HepG2 (cell line): ENCODE measurements at regions not wholly inside any gene's neighbourhood (a gene's known extent, or its start where the extent isn't known, plus 50 kb on each side); places are given as distances from the start of the nearest gene placed in this dataset.

Source experiments
- ATAD3A ChIP-seq: sonication (generic); formaldehyde crosslinking; IDR thresholded peaks from 2 replicates; pipeline ENCODE4 v1.4.0; 2020; ENCODE audit warnings: missing genetic modification reagents
- CSRNP1 ChIP-seq: sonication (generic); formaldehyde crosslinking; IDR thresholded peaks from 2 replicates; pipeline ENCODE4 v1.8.1; 2023; ENCODE audit warnings: mild to moderate bottlenecking, missing genetic modification reagents
- EED ChIP-seq: sonication (generic); formaldehyde crosslinking; IDR thresholded peaks from 2 replicates; pipeline ENCODE4 v1.5.0; 2020; ENCODE audit warnings: mild to moderate bottlenecking, missing genetic modification reagents
- EHMT2 ChIP-seq: fragments of 200-600 bp; sonication (generic); IDR thresholded peaks from 2 replicates; pipeline ENCODE4 v1.7.0; 2017; ENCODE audit warnings: antibody characterized with exemption, low read depth, low read length, borderline replicate concordance
- HNF4A ChIP-seq: sonication (generic); formaldehyde crosslinking; IDR thresholded peaks from 2 replicates; pipeline ENCODE4 v1.4.0; 2020; ENCODE audit warnings: missing genetic modification reagents
- IRF1 ChIP-seq: sonication (generic); formaldehyde crosslinking; IDR thresholded peaks from 2 replicates; pipeline ENCODE4 v1.4.0; 2020; ENCODE audit warnings: low read depth, mild to moderate bottlenecking, missing genetic modification reagents
- KAT7 ChIP-seq: IDR thresholded peaks from 2 replicates; pipeline ENCODE4 v1.6.1; 2018; ENCODE audit warnings: borderline replicate concordance, missing compliant biosample characterization
- KLF9 ChIP-seq: IDR thresholded peaks from 2 replicates; pipeline ENCODE4 v1.6.1; 2016; ENCODE audit warnings: low read depth
- MED13 ChIP-seq: sonication (generic); formaldehyde crosslinking; IDR thresholded peaks from 2 replicates; pipeline ENCODE4 v1.5.0; 2020; ENCODE audit warnings: missing genetic modification reagents
- NRL ChIP-seq: sonication (generic); formaldehyde crosslinking; IDR thresholded peaks from 2 replicates; pipeline ENCODE4 v1.5.0; 2020; ENCODE audit warnings: missing genetic modification reagents, mild to moderate bottlenecking, moderate library complexity, borderline replicate concordance
- PHF21A ChIP-seq: sonication (generic); formaldehyde crosslinking; IDR thresholded peaks from 2 replicates; pipeline ENCODE4 v1.5.0; 2020; ENCODE audit warnings: mild to moderate bottlenecking, missing genetic modification reagents
- POLR2A ChIP-seq, 2 experiments: IDR thresholded peaks; 2 replicates each; pipeline ENCODE4 v1.6.1; 2011; ENCODE audit warnings: low read depth in 2 of 2, low read length in 2 of 2, mild to moderate bottlenecking in 1 of 2, moderate library complexity in 1 of 2; ENCODE audit not compliant: insufficient read depth in 1 of 2
- RAD51 ChIP-seq: fragments of 450-650 bp; IDR thresholded peaks from 2 replicates; pipeline ENCODE4 v1.6.1; 2016; ENCODE audit warnings: borderline replicate concordance
- RCOR2 ChIP-seq: IDR thresholded peaks from 2 replicates; pipeline ENCODE4 v1.6.1; 2016; ENCODE audit warnings: missing biosample characterization, missing genetic modification reagents
- TFAP4 ChIP-seq: sonication (generic); IDR thresholded peaks from 2 replicates; pipeline ENCODE4 v1.6.1; 2016; ENCODE audit warnings: low read depth, borderline replicate concordance
- TGIF2 ChIP-seq: IDR thresholded peaks from 2 replicates; pipeline ENCODE4 v1.6.1; 2016; ENCODE audit warnings: control low read depth, missing compliant biosample characterization
- YEATS2 ChIP-seq: sonication (generic); formaldehyde crosslinking; IDR thresholded peaks from 2 replicates; pipeline ENCODE4 v1.4.0; 2020; ENCODE audit warnings: missing genetic modification reagents, borderline replicate concordance
- ZBTB21 ChIP-seq: sonication (generic); formaldehyde crosslinking; IDR thresholded peaks from 2 replicates; pipeline ENCODE4 v1.4.0; 2020; ENCODE audit warnings: missing genetic modification reagents
- ZFP1 ChIP-seq: IDR thresholded peaks from 2 replicates; pipeline ENCODE4 v1.6.1; 2016
- ZNF274 ChIP-seq: sonication (generic); formaldehyde crosslinking; IDR thresholded peaks from 2 replicates; pipeline ENCODE4 v1.5.1; 2020; ENCODE audit warnings: mild to moderate bottlenecking, missing genetic modification reagents
- ZNF296 ChIP-seq: sonication (generic); formaldehyde crosslinking; conservative IDR thresholded peaks from 2 replicates; pipeline ENCODE4 v1.5.0; 2020; ENCODE audit warnings: mild to moderate bottlenecking, missing genetic modification reagents
- ZNF460 ChIP-seq: sonication (generic); formaldehyde crosslinking; IDR thresholded peaks from 2 replicates; pipeline ENCODE4 v1.5.1; 2020; ENCODE audit warnings: missing genetic modification reagents, mild to moderate bottlenecking, borderline replicate concordance
- ZNF556 ChIP-seq: sonication (generic); formaldehyde crosslinking; IDR thresholded peaks from 2 replicates; pipeline ENCODE4 v1.4.0; 2020; ENCODE audit warnings: mild to moderate bottlenecking, missing genetic modification reagents, borderline replicate concordance
- ZNF660 ChIP-seq: sonication (generic); formaldehyde crosslinking; IDR thresholded peaks from 2 replicates; pipeline ENCODE4 v1.5.1; 2020; ENCODE audit warnings: mild to moderate bottlenecking, low read depth, missing genetic modification reagents, borderline replicate concordance
- ZNF740 ChIP-seq: sonication (generic); formaldehyde crosslinking; IDR thresholded peaks from 2 replicates; pipeline ENCODE4 v1.4.0; 2020; ENCODE audit warnings: missing genetic modification reagents
- ZNF800 ChIP-seq: sonication (generic); formaldehyde crosslinking; IDR thresholded peaks from 2 replicates; pipeline ENCODE4 v1.4.0; 2020; ENCODE audit warnings: missing genetic modification reagents
- ZSCAN25 ChIP-seq: sonication (generic); formaldehyde crosslinking; IDR thresholded peaks from 2 replicates; pipeline ENCODE4 v1.8.0; 2022; ENCODE audit warnings: mild to moderate bottlenecking, missing genetic modification reagents

GRCh38 chr9:71446473-71447411 lies 321.6 kb downstream of the CEMIP2 start (continued):
- TF ChIP-seq ZFP1 (CRISPR knock-in tag) (no peak), POLR2A (IDR thresholded peaks at IDR 0.05; ENCODE audit: insufficient read depth in 1 of 2, low read depth in 2 of 2, low read length in 2 of 2) (no peak), ZNF800 (CRISPR knock-in tag) (peak; percentile 88), RCOR2 (CRISPR knock-in tag) (no peak), ZNF556 (CRISPR knock-in tag) (no peak), HNF4A (no peak), ATAD3A (no peak), PHF21A (CRISPR knock-in tag) (no peak), KLF9 (CRISPR knock-in tag) (no peak), TGIF2 (CRISPR knock-in tag) (no peak), ZBTB21 (no peak), ZNF296 (CRISPR knock-in tag) (no peak), YEATS2 (CRISPR knock-in tag) (no peak), MED13 (CRISPR knock-in tag) (no peak), RAD51 (no peak), ZNF740 (CRISPR knock-in tag) (no peak), ZNF460 (CRISPR knock-in tag) (no peak), EED (0 out of 2 replicates have a peak, but pooled peaks have one; percentile 57), TFAP4 (no peak), ZNF274 (no peak), CSRNP1 (CRISPR knock-in tag) (no peak), NRL (CRISPR knock-in tag) (no peak; the same call in 1 of the 2 replicates), IRF1 (CRISPR knock-in tag) (no peak), EHMT2 (peak; percentile 88; the same call in 1 of the 2 replicates), ZSCAN25 (no peak), ZNF660 (CRISPR knock-in tag) (no peak), KAT7 (CRISPR knock-in tag) (no peak)
